HG03139 (cell line): ENCODE measurements at regions not wholly inside any gene's neighbourhood (a gene's known extent, or its start where the extent isn't known, plus 50 kb on each side); places are given as distances from the start of the nearest gene placed in this dataset.

Experiments
- ATAC-seq: cut with Tn5 transposase; IDR thresholded peaks from one replicate; pipeline ENCODE4 v1.9.1; 2021; ENCODE audit not compliant: unreplicated experiment

GRCh38 chr4:182189103-182189878 lies 53.9 kb upstream of the TENM3 start:
- no peak for ATAC-seq

DNA sequence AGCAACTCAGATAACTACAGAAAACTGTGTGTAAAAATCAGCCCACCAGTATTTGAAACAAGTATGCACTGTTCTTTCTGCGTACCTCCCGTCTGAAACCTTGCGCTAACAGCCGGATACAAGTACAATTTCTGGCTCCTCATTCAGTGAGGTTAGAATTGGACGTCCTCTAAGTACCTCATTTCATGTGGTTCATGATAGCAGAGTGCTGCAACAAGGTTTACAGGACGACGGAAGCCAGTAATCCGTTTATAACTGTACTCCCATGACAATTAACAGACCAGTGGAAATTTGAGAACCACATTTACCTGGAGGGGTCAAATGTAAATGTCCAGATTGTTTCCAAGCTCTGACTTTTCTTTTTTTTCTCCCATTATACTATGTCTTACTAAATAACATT lies 52.9 kb upstream of the TENM3 start:
- ATAC-seq = no peak

- ATAC-seq = no peak
These were observed 50.6 kb upstream of the TENM3 start for GRCh38 chr4:182192511-182193181.

DNA sequence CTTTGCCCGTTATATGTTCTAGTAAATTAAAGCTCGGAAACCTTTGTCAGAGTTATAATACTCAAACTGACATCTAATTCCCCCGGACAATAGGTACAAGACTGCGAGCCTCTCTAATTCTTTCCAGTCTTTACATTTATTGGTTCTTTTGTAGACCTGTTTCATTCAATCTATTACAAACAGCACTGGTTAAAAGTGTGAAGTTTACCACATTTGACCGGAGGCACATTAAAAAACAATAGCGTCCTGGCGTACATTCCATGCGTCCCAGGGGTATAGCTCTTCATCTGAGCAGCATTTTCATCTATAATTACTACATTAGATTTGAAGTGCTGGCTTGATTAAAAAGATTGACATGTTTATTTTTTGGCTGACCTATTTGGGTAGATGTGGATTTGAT lies 49.9 kb upstream of the TENM3 start:
- ATAC-seq = no peak
